Duodenal mucosa (tissue), 2 donors: ENCODE measurements at regions not wholly inside any gene's neighbourhood (a gene's known extent, or its start where the extent isn't known, plus 50 kb on each side); places are given as distances from the start of the nearest gene placed in this dataset.
"Not testable (repeated sequence)": the region's sequence is repeated elsewhere in the genome, so short reads cannot be mapped to it uniquely, and the experiment has no call there.

Experiments used
- H3K27ac ChIP-seq: one replicate; pipeline ENCODE4 v1.7.0; 2013; ENCODE audit warnings: low read depth, low read length
- H3K27me3 ChIP-seq, 2 donors: one replicate each; pipeline ENCODE4 v1.7.0; 2013; ENCODE audit warnings: low read length in 2 of 2, control low read depth in 1 of 2; ENCODE audit not compliant: insufficient read depth in 2 of 2, control insufficient read depth in 1 of 2
- H3K36me3 ChIP-seq, 2 donors: one replicate each; pipeline ENCODE4 v1.7.0; 2013; ENCODE audit warnings: low read length in 2 of 2, control low read depth in 1 of 2; ENCODE audit not compliant: insufficient read depth in 2 of 2, control insufficient read depth in 1 of 2
- H3K4me1 ChIP-seq, 2 donors: one replicate each; pipeline ENCODE4 v1.7.0; 2013; ENCODE audit warnings: low read length in 2 of 2, control low read depth in 1 of 2; ENCODE audit not compliant: insufficient read depth in 2 of 2, control insufficient read depth in 1 of 2
- H3K4me3 ChIP-seq, 2 donors: one replicate each; pipeline ENCODE4 v1.7.0; 2013; ENCODE audit warnings: low read length in 2 of 2, low read depth in 1 of 2
- H3K9ac ChIP-seq, 2 donors: one replicate each; pipeline ENCODE4 v1.7.0; 2013; ENCODE audit warnings: low read length in 2 of 2, low read depth in 1 of 2
- H3K9me3 ChIP-seq, 2 donors: one replicate each; pipeline ENCODE4 v1.7.0; 2013; ENCODE audit warnings: low read length in 2 of 2, control low read depth in 1 of 2; ENCODE audit not compliant: control insufficient read depth in 1 of 2

DNA sequence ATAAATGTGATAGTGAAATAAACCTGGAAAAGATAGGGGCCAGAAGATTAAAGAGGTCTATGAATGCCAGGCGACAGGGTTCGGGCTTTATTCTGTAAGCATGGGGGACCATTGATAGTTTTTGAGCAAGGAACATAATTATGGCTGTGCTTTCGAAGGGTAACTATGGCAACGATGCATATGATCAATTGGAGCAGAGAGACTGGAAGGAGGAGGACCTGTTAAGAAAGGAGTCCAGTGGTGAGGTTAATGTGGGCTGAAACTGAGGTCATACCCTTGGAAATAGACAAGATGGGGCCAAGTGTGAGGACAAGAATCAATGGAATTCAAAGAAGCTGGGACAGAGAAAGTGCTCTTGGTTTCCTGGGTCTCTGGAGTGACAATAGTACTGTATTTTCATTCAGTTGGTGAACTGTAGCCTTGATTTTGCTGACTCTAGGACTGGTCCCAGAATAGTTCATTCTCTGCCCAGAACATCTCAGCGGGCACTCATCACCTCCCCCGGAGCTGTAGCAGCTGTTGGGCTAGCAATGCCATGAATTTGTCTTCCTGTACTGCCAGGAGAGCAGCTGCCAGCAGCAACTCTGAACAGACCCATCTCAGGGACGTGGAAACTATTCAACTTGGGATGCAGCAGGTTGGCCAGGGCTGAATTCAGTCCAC is 108.4 kb downstream of the SRGAP2 start:
- H3K9ac ChIP-seq, H3K4me1 ChIP-seq, H3K9me3 ChIP-seq, H3K27ac ChIP-seq, H3K27me3 ChIP-seq, H3K4me3 ChIP-seq, H3K36me3 ChIP-seq: not testable (repeated sequence)

DNA sequence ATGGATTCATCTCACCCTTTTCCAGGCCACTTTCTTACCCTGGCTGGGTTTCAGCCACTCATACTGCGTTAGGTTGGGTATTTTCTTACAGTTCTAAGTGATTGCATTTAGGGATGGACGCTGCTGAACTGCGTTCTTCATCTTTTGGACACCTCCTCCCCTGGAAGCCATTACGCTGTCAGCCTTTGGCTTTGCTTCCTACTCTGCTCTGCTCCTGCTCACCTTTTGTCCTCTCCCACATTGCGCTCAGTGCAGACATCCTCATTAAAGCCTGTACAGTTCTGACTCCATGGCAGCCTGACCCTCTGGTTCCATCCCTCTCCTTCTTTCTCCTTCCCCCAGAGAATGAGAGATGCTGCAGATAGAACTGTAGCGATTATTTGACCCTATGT is 108.9 kb downstream of the SRGAP2 start:
- not testable (repeated sequence) for H3K9ac ChIP-seq, H3K9me3 ChIP-seq, H3K36me3 ChIP-seq, H3K27me3 ChIP-seq, H3K27ac ChIP-seq, H3K4me1 ChIP-seq, H3K4me3 ChIP-seq

DNA sequence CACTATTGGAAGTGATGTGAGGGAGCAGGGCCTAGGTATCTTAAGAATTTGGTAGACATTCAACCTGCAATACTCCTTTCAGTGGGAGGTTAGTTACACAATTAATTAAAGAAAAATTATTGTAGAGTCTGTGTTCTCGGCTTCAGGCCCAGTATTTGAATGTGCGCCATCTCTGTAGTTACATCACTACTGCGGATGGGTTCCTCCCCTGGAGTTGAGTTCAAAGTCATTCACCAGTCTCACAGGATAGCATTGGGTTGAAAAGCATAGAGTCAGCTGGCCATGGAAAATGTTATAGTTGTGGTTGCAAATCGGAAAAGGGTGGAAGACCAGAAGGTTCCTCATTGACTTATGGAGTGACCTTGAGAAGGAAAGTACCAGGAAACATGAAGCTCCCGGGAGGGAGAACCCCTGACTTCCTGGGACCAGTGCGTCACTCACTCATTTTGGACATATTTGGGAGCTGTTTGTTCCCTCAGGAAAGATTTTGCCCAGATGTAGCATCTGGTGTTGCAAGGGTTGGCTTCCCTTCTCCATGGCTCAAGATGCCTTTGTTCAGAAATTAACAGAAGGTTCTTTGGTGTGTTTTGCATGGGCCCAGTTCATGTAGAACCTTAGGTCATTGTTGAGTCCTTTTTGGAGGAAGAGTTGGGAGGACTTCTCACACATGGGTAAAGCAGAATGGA is 111.8 kb downstream of the SRGAP2 start:
- not testable (repeated sequence) for H3K36me3 ChIP-seq, H3K4me1 ChIP-seq, H3K4me3 ChIP-seq, H3K9ac ChIP-seq, H3K27me3 ChIP-seq, H3K27ac ChIP-seq, H3K9me3 ChIP-seq

DNA sequence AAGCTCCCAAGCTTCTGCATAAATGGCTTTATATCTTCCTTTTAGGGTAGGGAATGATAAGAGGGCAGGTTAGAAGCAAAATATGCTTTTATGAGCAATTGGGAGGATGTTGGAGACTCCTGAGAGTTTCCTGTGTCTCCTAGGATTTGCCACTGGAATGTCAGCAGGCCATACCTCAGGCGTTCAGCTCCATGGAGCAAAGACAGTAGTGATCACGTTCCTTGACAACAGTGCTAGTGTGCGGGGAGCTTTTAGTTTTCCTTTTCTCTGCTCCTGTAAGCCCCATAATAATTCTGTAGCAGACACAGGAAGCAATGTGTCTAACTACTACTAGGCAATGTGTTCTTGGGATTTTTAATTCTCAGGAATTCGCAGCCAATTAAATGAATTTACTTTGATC is 113.6 kb downstream of the SRGAP2 start:
- not testable (repeated sequence) for H3K9me3 ChIP-seq, H3K4me3 ChIP-seq, H3K4me1 ChIP-seq, H3K27me3 ChIP-seq, H3K36me3 ChIP-seq, H3K27ac ChIP-seq, H3K9ac ChIP-seq

DNA sequence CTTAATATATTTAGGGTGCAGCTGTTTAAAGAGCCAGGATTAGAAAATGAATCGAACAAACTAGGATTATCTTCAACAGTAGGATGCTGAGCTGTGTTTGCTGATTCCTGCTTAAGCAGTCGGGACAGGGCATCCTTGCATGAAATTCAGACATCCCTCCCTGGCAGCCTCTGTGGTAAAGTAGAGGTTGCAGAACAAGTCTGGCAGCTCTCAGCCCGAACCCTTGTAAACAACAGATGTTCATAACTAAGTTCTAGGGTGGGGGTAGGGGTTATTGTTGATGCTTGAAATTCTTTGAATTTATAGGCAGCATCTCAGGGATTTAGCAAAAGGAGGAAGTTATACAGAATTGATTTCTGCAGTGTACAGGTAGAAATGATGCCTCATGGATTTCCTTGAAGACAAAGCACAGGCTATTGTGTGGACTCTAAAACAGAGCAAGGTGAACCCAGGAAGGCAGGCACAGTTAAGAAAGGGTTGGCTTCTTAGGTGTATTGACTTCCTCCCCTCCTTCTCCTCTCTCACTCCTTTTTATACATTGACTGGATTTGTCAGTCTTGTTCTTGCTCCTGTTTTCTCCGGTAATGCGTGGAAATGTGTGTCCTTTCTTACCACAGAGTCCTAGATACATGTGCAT is 114.7 kb downstream of the SRGAP2 start:
- H3K27me3 ChIP-seq, H3K9ac ChIP-seq, H3K36me3 ChIP-seq, H3K4me3 ChIP-seq, H3K4me1 ChIP-seq, H3K9me3 ChIP-seq, H3K27ac ChIP-seq: not testable (repeated sequence)

- not testable (repeated sequence) for H3K27ac ChIP-seq, H3K27me3 ChIP-seq, H3K4me3 ChIP-seq, H3K36me3 ChIP-seq, H3K9me3 ChIP-seq, H3K9ac ChIP-seq, H3K4me1 ChIP-seq
Measured at GRCh38 chr1:206320227-206320626, 116.9 kb downstream of the SRGAP2 start.

DNA sequence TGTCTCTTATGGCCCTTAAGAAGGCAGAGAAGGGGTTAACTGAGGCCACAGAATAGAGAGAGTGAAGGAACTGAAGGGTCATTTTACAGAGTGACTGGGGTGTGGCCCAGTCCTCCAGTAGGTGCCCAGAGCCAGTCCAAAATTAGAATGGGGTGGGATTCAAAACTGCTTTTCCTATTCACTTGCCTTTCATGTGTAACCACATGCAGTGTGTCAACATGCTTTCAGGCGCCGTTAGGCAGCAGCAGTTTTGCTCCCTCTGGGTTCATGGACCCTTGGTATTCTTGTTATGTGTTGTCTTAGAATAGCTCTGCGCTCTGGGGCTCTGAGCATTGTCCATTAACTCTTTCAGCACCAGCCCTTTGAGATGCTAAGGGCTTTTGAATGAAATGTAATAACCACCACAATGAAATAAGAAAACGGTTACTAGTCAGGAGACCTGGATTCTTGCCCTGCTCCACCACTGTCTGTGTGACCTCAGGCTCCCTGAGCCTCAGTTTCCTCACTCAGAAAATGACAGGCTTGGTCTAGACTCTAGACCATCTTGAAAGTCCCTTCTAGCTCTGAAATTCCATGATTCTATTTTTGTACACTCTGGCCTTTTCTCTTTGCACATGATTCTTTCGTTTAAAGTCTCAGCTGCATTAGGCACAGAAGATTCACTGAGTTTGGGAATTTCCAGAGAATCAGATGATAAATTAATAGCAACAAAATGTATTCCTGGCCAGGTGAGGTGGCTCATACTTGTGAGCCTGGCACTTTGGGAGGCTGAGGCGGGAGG is 123.0 kb downstream of the SRGAP2 start:
- H3K27ac ChIP-seq, H3K4me3 ChIP-seq, H3K4me1 ChIP-seq, H3K9me3 ChIP-seq, H3K36me3 ChIP-seq, H3K27me3 ChIP-seq, H3K9ac ChIP-seq: not testable (repeated sequence)

DNA sequence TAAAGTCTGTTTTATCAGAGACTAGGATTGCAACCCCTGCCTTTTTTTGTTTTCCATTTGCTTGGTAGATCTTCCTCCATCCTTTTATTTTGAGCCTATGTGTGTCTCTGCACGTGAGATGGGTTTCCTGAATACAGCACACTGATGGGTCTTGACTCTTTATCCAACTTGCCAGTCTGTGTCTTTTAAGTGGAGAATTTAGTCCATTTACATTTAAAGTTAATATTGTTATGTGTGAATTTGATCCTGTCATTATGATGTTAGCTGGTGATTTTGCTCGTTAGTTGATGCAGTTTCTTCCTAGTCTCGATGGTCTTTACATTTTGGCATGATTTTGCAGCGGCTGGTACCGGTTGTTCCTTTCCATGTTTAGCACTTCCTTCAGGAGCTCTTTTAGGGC is 128.3 kb downstream of the SRGAP2 start:
- H3K9me3 ChIP-seq, H3K4me1 ChIP-seq: not testable (repeated sequence)

GRCh38 chr1:206333316-206333715 is 130.0 kb downstream of the SRGAP2 start:
- not testable (repeated sequence) for H3K9ac ChIP-seq, H3K27me3 ChIP-seq, H3K27ac ChIP-seq, H3K36me3 ChIP-seq, H3K4me1 ChIP-seq, H3K9me3 ChIP-seq, H3K4me3 ChIP-seq

More for the DNA sequence above, 128.3 kb downstream of the SRGAP2 start:
- H3K9ac ChIP-seq, H3K4me3 ChIP-seq, H3K27me3 ChIP-seq, H3K36me3 ChIP-seq, H3K27ac ChIP-seq: not testable (repeated sequence)

DNA sequence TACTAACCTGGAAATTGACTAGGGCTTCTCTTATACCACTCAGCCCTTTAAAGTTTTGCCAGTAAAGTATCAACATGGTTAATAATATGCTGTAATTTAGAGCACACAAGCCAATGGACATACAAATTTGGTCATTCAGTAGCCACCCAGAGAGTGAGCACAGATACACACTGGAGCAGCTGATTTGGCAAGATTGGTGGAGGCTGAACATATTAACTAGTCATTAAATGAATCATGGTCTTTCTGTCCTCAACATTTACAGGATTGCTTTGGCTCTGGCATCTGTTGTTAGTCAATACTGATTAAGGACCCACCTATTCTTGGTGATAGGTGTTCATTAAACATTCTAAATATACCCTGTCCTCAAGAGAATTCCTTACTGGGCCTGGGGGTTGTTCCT is 130.6 kb downstream of the SRGAP2 start:
- not testable (repeated sequence) for H3K27me3 ChIP-seq, H3K4me3 ChIP-seq, H3K27ac ChIP-seq, H3K9ac ChIP-seq, H3K36me3 ChIP-seq, H3K4me1 ChIP-seq, H3K9me3 ChIP-seq
